SJCRH30 (cell line): ENCODE measurements at regions not wholly inside any gene's neighbourhood (a gene's known extent, or its start where the extent isn't known, plus 50 kb on each side); places are given as distances from the start of the nearest gene placed in this dataset.

ENCODE experiments used
- DNase-seq, 2 experiments: peaks; one replicate each; pipeline ENCODE4 v3.0.0-alpha.2; 2015 to 2020
- H3K27ac ChIP-seq: fragments of 250-450 bp; sonication (Bioruptor Pico); 2 replicates; pipeline ENCODE4 v1.5.1; 2020; ENCODE audit warnings: mild to moderate bottlenecking, moderate library complexity
- H3K27me3 ChIP-seq: fragments of 250-450 bp; sonication (Bioruptor Pico); 2 replicates; pipeline ENCODE4 v1.5.1; 2020; ENCODE audit warnings: mild to moderate bottlenecking, moderate library complexity
- H3K36me3 ChIP-seq: fragments of 250-450 bp; sonication (Bioruptor Pico); 2 replicates; pipeline ENCODE4 v1.5.1; 2020; ENCODE audit warnings: mild to moderate bottlenecking, moderate library complexity
- H3K4me1 ChIP-seq: fragments of 250-450 bp; sonication (Bioruptor Pico); 2 replicates; pipeline ENCODE4 v1.5.1; 2020; ENCODE audit warnings: mild to moderate bottlenecking, moderate library complexity
- H3K4me3 ChIP-seq: fragments of 250-450 bp; sonication (Bioruptor Pico); 2 replicates; pipeline ENCODE4 v1.5.1; 2020; ENCODE audit warnings: mild to moderate bottlenecking, moderate library complexity
- H3K9me3 ChIP-seq: fragments of 250-450 bp; sonication (Bioruptor Pico); replicated peaks from 2 replicates; pipeline ENCODE4 v1.5.1; 2020; ENCODE audit warnings: mild to moderate bottlenecking, moderate library complexity

GRCh38 chr2:128520791-128521190 lies 202.1 kb upstream of the HS6ST1 start:
- H3K27me3 ChIP-seq, result no peaks in the 10 kb centered on the region
- no peaks in the 10 kb centered on the region for H3K36me3 ChIP-seq
- peak; percentile 54 to 70 for DNase-seq
- H3K4me1 ChIP-seq, result peaks cover 11% of the 10 kb centered on the region
- H3K27ac ChIP-seq, result peak overlapping the region; percentile 11; the same call in 1 of the 2 replicates
- H3K9me3 ChIP-seq, result no peaks in the 10 kb centered on the region
- H3K4me3 ChIP-seq, result no peak overlapping the region

GRCh38 chr2:128521482-128521881 lies 202.8 kb upstream of the HS6ST1 start:
- no peaks in the 10 kb centered on the region for H3K9me3 ChIP-seq
- DNase-seq, result no peak
- H3K4me1 ChIP-seq, result peaks cover 11% of the 10 kb centered on the region
- no peaks in the 10 kb centered on the region for H3K36me3 ChIP-seq
- no peak overlapping the region for H3K4me3 ChIP-seq
- H3K27me3 ChIP-seq, result no peaks in the 10 kb centered on the region
- peak overlapping the region; percentile 11; the same call in 1 of the 2 replicates for H3K27ac ChIP-seq

GRCh38 chr2:128522829-128523228 lies 204.2 kb upstream of the HS6ST1 start:
- Histone ChIP-seq H3K4me3 (no peak overlapping the region), H3K36me3 (no peaks in the 10 kb centered on the region), H3K4me1 (peaks cover 11% of the 10 kb centered on the region), H3K27me3 (no peaks in the 10 kb centered on the region), H3K27ac (no peak overlapping the region), H3K9me3 (no peaks in the 10 kb centered on the region)
- no peak for DNase-seq

- H3K27me3 ChIP-seq, result no peaks in the 10 kb centered on the region
- no peak for DNase-seq
- H3K27ac ChIP-seq, result no peak overlapping the region
- no peaks in the 10 kb centered on the region for H3K36me3 ChIP-seq
- no peak overlapping the region for H3K4me3 ChIP-seq
- H3K9me3 ChIP-seq, result no peaks in the 10 kb centered on the region
- H3K4me1 ChIP-seq, result peaks cover 11% of the 10 kb centered on the region
Observed at GRCh38 chr2:128523457-128523856, 204.8 kb upstream of the HS6ST1 start.

- Histone ChIP-seq H3K4me3 (no peak overlapping the region), H3K4me1 (peaks cover 11% of the 10 kb centered on the region), H3K36me3 (no peaks in the 10 kb centered on the region), H3K27ac (no peak overlapping the region), H3K27me3 (no peaks in the 10 kb centered on the region), H3K9me3 (no peaks in the 10 kb centered on the region)
- no peak for DNase-seq
Observed at GRCh38 chr2:128524183-128524582, 205.5 kb upstream of the HS6ST1 start.

- Histone ChIP-seq H3K9me3 (no peaks in the 10 kb centered on the region), H3K36me3 (no peaks in the 10 kb centered on the region), H3K4me1 (peaks cover 7% of the 10 kb centered on the region), H3K27ac (no peak overlapping the region), H3K4me3 (no peak overlapping the region), H3K27me3 (no peaks in the 10 kb centered on the region)
- DNase-seq, result no peak
Observed at GRCh38 chr2:128525653-128526052, 207.0 kb upstream of the HS6ST1 start.

- H3K9me3 ChIP-seq, result no peaks in the 10 kb centered on the region
- DNase-seq, result no peak
- H3K27me3 ChIP-seq, result no peaks in the 10 kb centered on the region
- no peaks in the 10 kb centered on the region; the same call in 1 of the 2 replicates for H3K4me1 ChIP-seq
- H3K4me3 ChIP-seq, result no peak overlapping the region
- H3K36me3 ChIP-seq, result no peaks in the 10 kb centered on the region
- no peak overlapping the region for H3K27ac ChIP-seq
Observed at GRCh38 chr2:128526455-128526976, 207.8 kb upstream of the HS6ST1 start.

GRCh38 chr2:128528133-128528532 lies 209.5 kb upstream of the HS6ST1 start:
- H3K4me1 ChIP-seq, result no peaks in the 10 kb centered on the region
- no peak overlapping the region for H3K27ac ChIP-seq
- H3K36me3 ChIP-seq, result no peaks in the 10 kb centered on the region
- DNase-seq, result no peak
- H3K4me3 ChIP-seq, result no peak overlapping the region
- H3K9me3 ChIP-seq, result no peaks in the 10 kb centered on the region
- H3K27me3 ChIP-seq, result no peaks in the 10 kb centered on the region

- no peaks in the 10 kb centered on the region for H3K27me3 ChIP-seq
- DNase-seq, result no peak
- H3K36me3 ChIP-seq, result no peaks in the 10 kb centered on the region
- no peak overlapping the region for H3K27ac ChIP-seq
- no peaks in the 10 kb centered on the region for H3K4me1 ChIP-seq
- no peaks in the 10 kb centered on the region for H3K9me3 ChIP-seq
- H3K4me3 ChIP-seq, result no peak overlapping the region
Observed at GRCh38 chr2:128530025-128530573, 211.4 kb upstream of the HS6ST1 start.

GRCh38 chr2:128531856-128532255 lies 213.2 kb upstream of the HS6ST1 start:
- no peak for DNase-seq
- H3K27ac ChIP-seq, result no peak overlapping the region
- no peaks in the 10 kb centered on the region for H3K4me1 ChIP-seq

GRCh38 chr2:128533101-128533500 lies 214.4 kb upstream of the HS6ST1 start:
- peaks cover 5% of the 10 kb centered on the region; the same call in 1 of the 2 replicates for H3K4me1 ChIP-seq
- H3K36me3 ChIP-seq, result no peaks in the 10 kb centered on the region
- H3K4me3 ChIP-seq, result no peak overlapping the region
- no peak overlapping the region for H3K27ac ChIP-seq
- DNase-seq, result no peak
- H3K9me3 ChIP-seq, result no peaks in the 10 kb centered on the region
- no peaks in the 10 kb centered on the region for H3K27me3 ChIP-seq

More at GRCh38 chr2:128531856-128532255, 213.2 kb upstream of the HS6ST1 start:
- Histone ChIP-seq H3K4me3 (no peak overlapping the region), H3K36me3 (no peaks in the 10 kb centered on the region), H3K27me3 (no peaks in the 10 kb centered on the region), H3K9me3 (no peaks in the 10 kb centered on the region)

- Histone ChIP-seq H3K27me3 (no peaks in the 10 kb centered on the region), H3K4me3 (no peak overlapping the region), H3K9me3 (no peaks in the 10 kb centered on the region), H3K36me3 (no peaks in the 10 kb centered on the region), H3K4me1 (peaks cover 5% of the 10 kb centered on the region; the same call in 1 of the 2 replicates), H3K27ac (no peak overlapping the region)
- DNase-seq, result no peak
Observed at GRCh38 chr2:128534688-128535392, 216.2 kb upstream of the HS6ST1 start.

GRCh38 chr2:128535953-128536352 lies 217.3 kb upstream of the HS6ST1 start:
- no peaks in the 10 kb centered on the region for H3K9me3 ChIP-seq
- H3K27ac ChIP-seq, result no peak overlapping the region
- DNase-seq, result no peak
- no peak overlapping the region for H3K4me3 ChIP-seq
- no peaks in the 10 kb centered on the region for H3K27me3 ChIP-seq
- peaks cover 5% of the 10 kb centered on the region; the same call in 1 of the 2 replicates for H3K4me1 ChIP-seq
- H3K36me3 ChIP-seq, result no peaks in the 10 kb centered on the region

GRCh38 chr2:128536925-128537620 lies 218.4 kb upstream of the HS6ST1 start:
- Histone ChIP-seq H3K27ac (peak overlapping the region; percentile 52), H3K27me3 (no peaks in the 10 kb centered on the region), H3K36me3 (no peaks in the 10 kb centered on the region), H3K9me3 (no peaks in the 10 kb centered on the region), H3K4me1 (peaks cover 5% of the 10 kb centered on the region; the same call in 1 of the 2 replicates), H3K4me3 (no peak overlapping the region)
- peak; percentile 75 to 79 for DNase-seq

GRCh38 chr2:128537646-128538045 lies 219.0 kb upstream of the HS6ST1 start:
- H3K36me3 ChIP-seq, result no peaks in the 10 kb centered on the region
- H3K4me1 ChIP-seq, result peaks cover 5% of the 10 kb centered on the region; the same call in 1 of the 2 replicates
- peak overlapping the region; percentile 52 for H3K27ac ChIP-seq
- no peaks in the 10 kb centered on the region for H3K27me3 ChIP-seq
- H3K4me3 ChIP-seq, result no peak overlapping the region
- no peak for DNase-seq
- no peaks in the 10 kb centered on the region for H3K9me3 ChIP-seq
